Left ventricle myocardium inferior (tissue), 1 donor: ENCODE measurements at regions not wholly inside any gene's neighbourhood (a gene's known extent, or its start where the extent isn't known, plus 50 kb on each side); places are given as distances from the start of the nearest gene placed in this dataset.

Source experiments
- DNase-seq: peaks from one replicate; pipeline ENCODE4 v3.0.0-alpha.2; 2020
- H3K27ac ChIP-seq: fragments of 200-600 bp; replicated peaks from 2 replicates; pipeline ENCODE4 v1.8.0; 2021
- H3K27me3 ChIP-seq: fragments of 200-600 bp; 2 replicates; pipeline ENCODE4 v1.8.0; 2021; ENCODE audit warnings: low read depth
- H3K36me3 ChIP-seq: fragments of 200-600 bp; 2 replicates; pipeline ENCODE4 v1.8.0; 2021
- H3K4me1 ChIP-seq: fragments of 200-600 bp; 2 replicates; pipeline ENCODE4 v1.8.0; 2021
- H3K4me3 ChIP-seq: fragments of 200-600 bp; 2 replicates; pipeline ENCODE4 v1.8.0; 2021; ENCODE audit warnings: mild to moderate bottlenecking, moderate library complexity
- H3K9me3 ChIP-seq: fragments of 200-600 bp; replicated peaks from 2 replicates; pipeline ENCODE4 v1.8.0; 2021
- intact Hi-C: fragments of 100-400 bp; cut with micrococcal nuclease; formaldehyde crosslinking; loops from one replicate; pipeline ENCODE4 v1.11.0; 2022
- TF ChIP-seq, protein P1 (sequence below): fragments of 200-600 bp; IDR thresholded peaks from 2 replicates; pipeline ENCODE4 v1.8.0; 2021; ENCODE audit warnings: antibody characterized with exemption, mild to moderate bottlenecking, borderline replicate concordance
- donor health status: DM: no; HTN: yes; CAD: no; lungs with severe emphysema.

DNA sequence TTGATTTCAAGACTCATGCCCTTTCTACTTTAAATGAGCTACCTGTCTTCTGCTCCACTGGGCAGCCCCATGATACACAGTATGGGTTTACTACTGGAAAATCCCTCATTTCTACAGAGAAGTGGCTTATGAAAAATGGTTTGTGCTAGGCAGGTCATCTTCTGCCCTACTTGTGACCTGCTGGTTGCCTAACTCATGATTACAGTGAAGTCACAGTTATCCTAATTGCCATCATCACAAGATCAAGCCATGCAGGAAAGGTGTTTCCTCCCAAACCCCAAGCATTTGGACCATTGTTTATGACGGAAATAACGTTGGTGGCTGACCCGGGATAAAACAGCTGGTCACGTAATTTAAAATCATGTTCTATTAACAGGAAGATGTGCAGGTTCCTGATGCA, 330.6 kb downstream of the ACTL7B start:
- intact Hi-C loops: no loop called here
- H3K36me3 ChIP-seq: no peaks in the 10 kb centered on the region
- no peak for DNase-seq
- H3K27ac ChIP-seq: peak overlapping the region; percentile 52
- no peaks in the 10 kb centered on the region for H3K27me3 ChIP-seq
- TF ChIP-seq, protein P1, sequence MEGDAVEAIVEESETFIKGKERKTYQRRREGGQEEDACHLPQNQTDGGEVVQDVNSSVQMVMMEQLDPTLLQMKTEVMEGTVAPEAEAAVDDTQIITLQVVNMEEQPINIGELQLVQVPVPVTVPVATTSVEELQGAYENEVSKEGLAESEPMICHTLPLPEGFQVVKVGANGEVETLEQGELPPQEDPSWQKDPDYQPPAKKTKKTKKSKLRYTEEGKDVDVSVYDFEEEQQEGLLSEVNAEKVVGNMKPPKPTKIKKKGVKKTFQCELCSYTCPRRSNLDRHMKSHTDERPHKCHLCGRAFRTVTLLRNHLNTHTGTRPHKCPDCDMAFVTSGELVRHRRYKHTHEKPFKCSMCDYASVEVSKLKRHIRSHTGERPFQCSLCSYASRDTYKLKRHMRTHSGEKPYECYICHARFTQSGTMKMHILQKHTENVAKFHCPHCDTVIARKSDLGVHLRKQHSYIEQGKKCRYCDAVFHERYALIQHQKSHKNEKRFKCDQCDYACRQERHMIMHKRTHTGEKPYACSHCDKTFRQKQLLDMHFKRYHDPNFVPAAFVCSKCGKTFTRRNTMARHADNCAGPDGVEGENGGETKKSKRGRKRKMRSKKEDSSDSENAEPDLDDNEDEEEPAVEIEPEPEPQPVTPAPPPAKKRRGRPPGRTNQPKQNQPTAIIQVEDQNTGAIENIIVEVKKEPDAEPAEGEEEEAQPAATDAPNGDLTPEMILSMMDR: no peak
- peaks cover 6% of the 10 kb centered on the region for H3K4me1 ChIP-seq
- no peaks in the 10 kb centered on the region for H3K9me3 ChIP-seq
- H3K4me3 ChIP-seq: no peak overlapping the region

DNA sequence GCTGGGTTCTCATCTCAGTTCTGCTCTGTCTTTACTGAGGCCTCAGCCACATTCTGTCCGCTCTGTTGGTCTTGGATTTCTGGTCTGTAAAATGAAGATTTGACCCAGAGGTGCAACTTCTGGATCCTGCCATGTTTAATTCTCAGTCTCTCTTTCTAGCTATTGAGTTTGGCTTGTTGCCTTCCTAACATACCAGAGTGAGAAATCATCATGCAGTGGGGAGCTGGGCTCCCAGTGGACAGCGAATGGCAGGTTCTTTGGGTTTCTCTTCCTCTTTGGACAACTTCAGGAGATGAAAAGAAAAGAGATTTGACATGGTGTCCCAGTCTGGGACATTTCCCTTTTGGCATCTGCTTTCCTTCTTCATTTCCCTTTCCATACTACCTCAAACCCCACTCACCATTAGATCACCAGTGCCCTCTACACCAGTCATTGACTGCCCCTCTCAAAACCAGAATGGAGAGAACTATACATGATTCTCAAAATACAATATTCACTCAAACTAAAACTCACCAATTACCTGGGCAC, 334.7 kb downstream of the ACTL7B start:
- TF ChIP-seq, protein P1: no peak
- Histone ChIP-seq H3K27ac (no peak overlapping the region), H3K4me3 (no peak overlapping the region), H3K36me3 (no peaks in the 10 kb centered on the region), H3K4me1 (peaks cover 9% of the 10 kb centered on the region), H3K27me3 (no peaks in the 10 kb centered on the region), H3K9me3 (no peaks in the 10 kb centered on the region)
- intact Hi-C loops: no loop called here
- DNase-seq: no peak

- TF ChIP-seq, protein P1: no peak
- peaks cover 4% of the 10 kb centered on the region for H3K4me1 ChIP-seq
These were observed 336.3 kb downstream of the ACTL7B start for GRCh38 chr9:108519437-108519836.

GRCh38 chr9:108517651-108518365, 338.0 kb downstream of the ACTL7B start:
- no peaks in the 10 kb centered on the region for H3K9me3 ChIP-seq
- TF ChIP-seq, protein P1: no peak

More at GRCh38 chr9:108519437-108519836, 336.3 kb downstream of the ACTL7B start:
- Histone ChIP-seq H3K27me3 (no peaks in the 10 kb centered on the region), H3K4me3 (no peak overlapping the region), H3K27ac (no peak overlapping the region), H3K9me3 (no peaks in the 10 kb centered on the region), H3K36me3 (no peaks in the 10 kb centered on the region)
- intact Hi-C loops: no loop called here
- DNase-seq: no peak

GRCh38 chr9:108516391-108516790, 339.4 kb downstream of the ACTL7B start:
- no peak overlapping the region for H3K4me3 ChIP-seq
- no peaks in the 10 kb centered on the region for H3K27me3 ChIP-seq
- no peak overlapping the region for H3K27ac ChIP-seq
- H3K9me3 ChIP-seq: no peaks in the 10 kb centered on the region
- intact Hi-C loops: no loop called here
- TF ChIP-seq, protein P1: no peak
- DNase-seq: no peak
- H3K4me1 ChIP-seq: peaks cover 4% of the 10 kb centered on the region
- no peaks in the 10 kb centered on the region for H3K36me3 ChIP-seq

More at GRCh38 chr9:108517651-108518365, 338.0 kb downstream of the ACTL7B start:
- Histone ChIP-seq H3K27ac (no peak overlapping the region), H3K36me3 (no peaks in the 10 kb centered on the region), H3K4me1 (peaks cover 4% of the 10 kb centered on the region), H3K4me3 (no peak overlapping the region), H3K27me3 (no peaks in the 10 kb centered on the region)
- intact Hi-C loops: no loop called here
- no peak for DNase-seq
